ENCODE measurements at regions not wholly inside any gene's neighbourhood (a gene's known extent, or its start where the extent isn't known, plus 50 kb on each side); places are given as distances from the start of the nearest gene placed in this dataset.

- TF ChIP-seq FOXP2 (optimal IDR thresholded peaks at IDR 0.05; ENCODE audit: borderline replicate concordance, extremely low read depth, extremely low read length, insufficient read depth), result no peak
- TF ChIP-seq TAF1 (IDR thresholded peaks at IDR 0.05; ENCODE audit: borderline replicate concordance, insufficient read depth, low read length), result no peak
- TF ChIP-seq POLR2AphosphoS5 (IDR thresholded peaks at IDR 0.05; ENCODE audit: low read depth, low read length), result no peak
- TF ChIP-seq REST (IDR thresholded peaks at IDR 0.05; ENCODE audit: insufficient read depth in 1 of 2, low read depth in 2 of 2, low read length in 2 of 2), result no peak
- no peak for TF ChIP-seq SIN3A (IDR thresholded peaks at IDR 0.05; ENCODE audit: borderline replicate concordance, insufficient read depth, low read length)
These were observed 288.1 kb upstream of the UBE2E3 start for GRCh38 chr2:180692322-180692721.

GRCh38 chr2:180690611-180691010 is 289.8 kb upstream of the UBE2E3 start:
- TF ChIP-seq TAF1 (IDR thresholded peaks at IDR 0.05; ENCODE audit: borderline replicate concordance, insufficient read depth, low read length) (no peak), SIN3A (IDR thresholded peaks at IDR 0.05; ENCODE audit: borderline replicate concordance, insufficient read depth, low read length) (no peak), POLR2AphosphoS5 (IDR thresholded peaks at IDR 0.05; ENCODE audit: low read depth, low read length) (no peak), FOXP2 (optimal IDR thresholded peaks at IDR 0.05; ENCODE audit: borderline replicate concordance, extremely low read depth, extremely low read length, insufficient read depth) (no peak), REST (IDR thresholded peaks at IDR 0.05; ENCODE audit: insufficient read depth in 1 of 2, low read depth in 2 of 2, low read length in 2 of 2) (no peak)

DNA sequence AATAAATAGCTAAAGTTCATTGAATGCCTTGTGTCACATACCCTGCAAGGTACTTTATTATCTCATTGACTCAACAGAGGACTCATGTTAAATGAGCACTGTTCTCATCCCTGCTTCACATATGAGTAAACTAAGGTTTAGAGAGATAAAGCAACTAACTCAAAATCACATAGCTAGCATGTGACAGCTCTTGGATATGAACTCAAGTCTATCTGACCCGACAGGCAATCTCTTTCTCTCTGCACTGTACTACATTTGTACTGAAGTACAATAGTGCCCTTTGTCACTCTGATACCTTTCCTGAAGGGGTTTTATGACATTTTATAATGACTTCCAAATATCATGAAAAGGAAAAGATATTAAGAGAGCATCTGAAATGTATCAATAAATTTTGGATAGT is 297.5 kb upstream of the UBE2E3 start:
- TF ChIP-seq TAF1 (IDR thresholded peaks at IDR 0.05; ENCODE audit: borderline replicate concordance, insufficient read depth, low read length), result no peak
- TF ChIP-seq FOXP2 (optimal IDR thresholded peaks at IDR 0.05; ENCODE audit: borderline replicate concordance, extremely low read depth, extremely low read length, insufficient read depth), result no peak
- no peak for TF ChIP-seq POLR2AphosphoS5 (IDR thresholded peaks at IDR 0.05; ENCODE audit: low read depth, low read length)
- TF ChIP-seq SIN3A (IDR thresholded peaks at IDR 0.05; ENCODE audit: borderline replicate concordance, insufficient read depth, low read length), result no peak
- TF ChIP-seq REST (IDR thresholded peaks at IDR 0.05; ENCODE audit: insufficient read depth in 1 of 2, low read depth in 2 of 2, low read length in 2 of 2), result no peak

DNA sequence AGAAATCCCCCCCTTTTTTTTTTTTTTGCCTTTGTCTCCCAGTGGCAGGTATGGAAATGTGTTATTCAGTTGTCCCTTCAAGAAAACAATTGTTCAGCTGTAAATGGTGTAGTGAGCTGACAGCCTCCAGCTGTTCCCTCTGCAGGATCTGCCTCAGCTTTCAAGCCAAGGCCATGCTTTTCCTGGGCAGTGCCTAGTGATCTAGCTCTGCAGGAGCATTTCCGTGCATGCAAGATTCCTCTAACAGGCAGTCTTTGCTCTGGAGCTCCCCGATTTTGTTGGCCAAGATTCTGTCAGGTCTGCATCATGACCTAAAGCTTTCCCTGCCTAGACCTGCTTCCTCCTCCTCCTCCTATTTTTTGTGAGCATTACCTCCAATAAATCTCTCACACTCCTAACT is 300.7 kb upstream of the UBE2E3 start:
- TF ChIP-seq SIN3A (IDR thresholded peaks at IDR 0.05; ENCODE audit: borderline replicate concordance, insufficient read depth, low read length) (no peak), FOXP2 (optimal IDR thresholded peaks at IDR 0.05; ENCODE audit: borderline replicate concordance, extremely low read depth, extremely low read length, insufficient read depth) (no peak), TAF1 (IDR thresholded peaks at IDR 0.05; ENCODE audit: borderline replicate concordance, insufficient read depth, low read length) (no peak), POLR2AphosphoS5 (IDR thresholded peaks at IDR 0.05; ENCODE audit: low read depth, low read length) (no peak), REST (IDR thresholded peaks at IDR 0.05; ENCODE audit: insufficient read depth in 1 of 2, low read depth in 2 of 2, low read length in 2 of 2) (no peak)

GRCh38 chr2:180678625-180678972 is 301.8 kb upstream of the UBE2E3 start:
- TF ChIP-seq SIN3A (IDR thresholded peaks at IDR 0.05; ENCODE audit: borderline replicate concordance, insufficient read depth, low read length) (no peak), REST (IDR thresholded peaks at IDR 0.05; ENCODE audit: insufficient read depth in 1 of 2, low read depth in 2 of 2, low read length in 2 of 2) (no peak)
